ENCODE measurements at regions not wholly inside any gene's neighbourhood (a gene's known extent, or its start where the extent isn't known, plus 50 kb on each side); places are given as distances from the start of the nearest gene placed in this dataset.

DNA sequence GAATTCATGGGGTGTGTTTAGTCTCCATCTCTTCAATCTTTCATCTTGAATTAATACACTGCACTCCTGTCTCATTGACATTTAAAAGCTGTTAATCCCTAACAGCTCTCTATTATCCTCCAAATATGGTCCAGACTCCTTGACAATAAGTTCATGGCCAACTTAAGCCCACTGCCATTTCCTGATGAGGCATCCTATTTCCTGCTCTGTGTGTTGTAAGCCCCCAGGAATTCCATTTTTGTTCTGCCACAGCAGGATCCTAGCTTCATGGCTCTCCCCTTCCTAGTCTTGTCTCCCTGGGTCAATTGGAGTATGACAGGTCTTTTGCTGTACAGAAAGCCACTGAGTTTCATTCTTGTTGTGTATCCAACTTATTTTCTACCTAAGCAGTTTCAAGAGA lies 218.8 kb downstream of the OTUD1 start:
- TF ChIP-seq, protein P1, sequence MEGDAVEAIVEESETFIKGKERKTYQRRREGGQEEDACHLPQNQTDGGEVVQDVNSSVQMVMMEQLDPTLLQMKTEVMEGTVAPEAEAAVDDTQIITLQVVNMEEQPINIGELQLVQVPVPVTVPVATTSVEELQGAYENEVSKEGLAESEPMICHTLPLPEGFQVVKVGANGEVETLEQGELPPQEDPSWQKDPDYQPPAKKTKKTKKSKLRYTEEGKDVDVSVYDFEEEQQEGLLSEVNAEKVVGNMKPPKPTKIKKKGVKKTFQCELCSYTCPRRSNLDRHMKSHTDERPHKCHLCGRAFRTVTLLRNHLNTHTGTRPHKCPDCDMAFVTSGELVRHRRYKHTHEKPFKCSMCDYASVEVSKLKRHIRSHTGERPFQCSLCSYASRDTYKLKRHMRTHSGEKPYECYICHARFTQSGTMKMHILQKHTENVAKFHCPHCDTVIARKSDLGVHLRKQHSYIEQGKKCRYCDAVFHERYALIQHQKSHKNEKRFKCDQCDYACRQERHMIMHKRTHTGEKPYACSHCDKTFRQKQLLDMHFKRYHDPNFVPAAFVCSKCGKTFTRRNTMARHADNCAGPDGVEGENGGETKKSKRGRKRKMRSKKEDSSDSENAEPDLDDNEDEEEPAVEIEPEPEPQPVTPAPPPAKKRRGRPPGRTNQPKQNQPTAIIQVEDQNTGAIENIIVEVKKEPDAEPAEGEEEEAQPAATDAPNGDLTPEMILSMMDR (conservative IDR thresholded peaks at IDR 0.05; ENCODE audit: low read length): no peak
- TF ChIP-seq EZH2phosphoT487 (IDR thresholded peaks at IDR 0.05; ENCODE audit: borderline replicate concordance): no peak
